Activated CD8-positive, alpha-beta memory T cell treated with anti-CD3 and anti-CD28 coated beads, Interleukin-2, amount 10 ng/mL, durations not matched to agents 7 days and 5 days (primary cell): ENCODE measurements at regions not wholly inside any gene's neighbourhood (a gene's known extent, or its start where the extent isn't known, plus 50 kb on each side); places are given as distances from the start of the nearest gene placed in this dataset.

Source experiments
- ATAC-seq: fragments of 150-1000 bp; cut with Tn5 transposase; one replicate; pipeline ENCODE4 v1.10.0; 2021; ENCODE audit warnings: moderate library complexity
- CTCF ChIA-PET: fragments of 350-600 bp; sonication (Branson Sonifier 250); formaldehyde crosslinking; loops from one replicate; lab custom pipeline; 2021; ENCODE audit warnings: antibody characterized with exemption; lab: Charles Lee
- DNase-seq: peaks from one replicate; pipeline ENCODE4 v3.0.0-alpha.2; 2020
- H3K27ac Mint-ChIP-seq: one replicate; pipeline ENCODE4 v1.8.0; 2021; ENCODE audit warnings: mild to moderate bottlenecking, mixed read lengths
- H3K27me3 Mint-ChIP-seq: one replicate; pipeline ENCODE4 v1.8.0; 2021; ENCODE audit warnings: mixed read lengths
- H3K36me3 Mint-ChIP-seq: one replicate; pipeline ENCODE4 v1.8.0; 2021; ENCODE audit warnings: mild to moderate bottlenecking, mixed read lengths
- H3K4me1 Mint-ChIP-seq: one replicate; pipeline ENCODE4 v1.8.0; 2021; ENCODE audit warnings: mixed read lengths
- H3K4me3 Mint-ChIP-seq: one replicate; pipeline ENCODE4 v1.8.0; 2021; ENCODE audit warnings: mild to moderate bottlenecking, moderate library complexity, mixed read lengths
- H3K9me3 Mint-ChIP-seq: one replicate; pipeline ENCODE4 v1.8.0; 2022; ENCODE audit warnings: low read depth, mixed read lengths

GRCh38 chr4:174117445-174117844 lies 166.0 kb downstream of the FBXO8 start:
- H3K27me3 Mint-ChIP-seq = peaks cover 30% of the 10 kb centered on the region
- no peak overlapping the region for H3K4me3 Mint-ChIP-seq
- no peak for DNase-seq
- H3K9me3 Mint-ChIP-seq = no peaks in the 10 kb centered on the region
- peaks cover 2% of the 10 kb centered on the region for H3K4me1 Mint-ChIP-seq
- no peak for ATAC-seq
- no peaks in the 10 kb centered on the region for H3K36me3 Mint-ChIP-seq
- CTCF ChIA-PET = no interaction called here
- no peak overlapping the region for H3K27ac Mint-ChIP-seq

- Mint-ChIP-seq H3K27ac (no peak overlapping the region), H3K4me1 (peaks cover 2% of the 10 kb centered on the region), H3K27me3 (peaks cover 29% of the 10 kb centered on the region), H3K9me3 (no peaks in the 10 kb centered on the region), H3K36me3 (no peaks in the 10 kb centered on the region), H3K4me3 (no peak overlapping the region)
- DNase-seq = no peak
- no peak for ATAC-seq
- CTCF ChIA-PET = interaction anchor here (1.7 kb wide), 1 partner anchor 8 kb away, joined by 3 read pairs; no protein-coding TSS in a partner anchor
Observed at GRCh38 chr4:174116021-174116420, 167.4 kb downstream of the FBXO8 start.

GRCh38 chr4:174111422-174111821 lies 172.0 kb downstream of the FBXO8 start:
- H3K4me3 Mint-ChIP-seq = no peak overlapping the region

GRCh38 chr4:174110180-174110579 lies 173.3 kb downstream of the FBXO8 start:
- no peak for ATAC-seq
- DNase-seq = no peak
- CTCF ChIA-PET = no interaction called here
- Mint-ChIP-seq H3K9me3 (no peaks in the 10 kb centered on the region), H3K27me3 (peaks cover 17% of the 10 kb centered on the region), H3K4me1 (no peaks in the 10 kb centered on the region), H3K4me3 (no peak overlapping the region), H3K27ac (no peak overlapping the region), H3K36me3 (no peaks in the 10 kb centered on the region)

More at GRCh38 chr4:174111422-174111821, 172.0 kb downstream of the FBXO8 start:
- H3K36me3 Mint-ChIP-seq = no peaks in the 10 kb centered on the region
- no peak for DNase-seq
- no peaks in the 10 kb centered on the region for H3K4me1 Mint-ChIP-seq
- ATAC-seq = no peak
- H3K27me3 Mint-ChIP-seq = peaks cover 17% of the 10 kb centered on the region
- H3K27ac Mint-ChIP-seq = no peak overlapping the region
- CTCF ChIA-PET = no interaction called here
- H3K9me3 Mint-ChIP-seq = no peaks in the 10 kb centered on the region

- Mint-ChIP-seq H3K36me3 (no peaks in the 10 kb centered on the region), H3K4me3 (no peak overlapping the region), H3K27me3 (peaks cover 17% of the 10 kb centered on the region), H3K27ac (no peak overlapping the region), H3K9me3 (no peaks in the 10 kb centered on the region), H3K4me1 (no peaks in the 10 kb centered on the region)
- CTCF ChIA-PET = interaction anchor here (0.7 kb wide), 1 partner anchor 12 kb away, joined by 4 read pairs; no protein-coding TSS in a partner anchor
- ATAC-seq (no peak), DNase-seq (no peak)
Observed at GRCh38 chr4:174107746-174108354, 175.6 kb downstream of the FBXO8 start.

- H3K4me1 Mint-ChIP-seq = no peaks in the 10 kb centered on the region
- H3K9me3 Mint-ChIP-seq = no peaks in the 10 kb centered on the region
- ATAC-seq = no peak
- no peak for DNase-seq
- no peak overlapping the region for H3K27ac Mint-ChIP-seq
- CTCF ChIA-PET = no interaction called here
- no peak overlapping the region for H3K4me3 Mint-ChIP-seq
- peaks cover 16% of the 10 kb centered on the region for H3K27me3 Mint-ChIP-seq
- H3K36me3 Mint-ChIP-seq = no peaks in the 10 kb centered on the region
Observed at GRCh38 chr4:174105202-174105601, 178.3 kb downstream of the FBXO8 start.

DNA sequence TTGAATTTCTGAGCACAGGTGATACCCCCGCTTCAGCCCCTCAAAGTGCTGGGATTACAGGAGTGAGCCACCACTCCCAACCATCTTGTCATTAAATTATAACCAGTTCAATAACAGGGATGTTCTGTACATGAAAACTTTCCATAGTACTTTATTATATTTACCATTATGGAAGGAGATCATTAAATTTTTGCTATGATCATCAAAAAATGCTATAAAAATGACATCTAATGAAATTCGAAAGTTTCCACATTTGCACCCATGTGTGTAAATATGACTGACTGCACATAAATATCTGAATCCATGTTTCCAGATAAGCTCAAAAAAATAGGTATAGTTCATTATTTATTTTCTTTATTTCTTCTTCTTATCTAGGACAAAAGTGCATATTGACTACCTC lies 182.6 kb downstream of the FBXO8 start:
- Mint-ChIP-seq H3K4me1 (no peaks in the 10 kb centered on the region), H3K27ac (no peak overlapping the region), H3K27me3 (no peaks in the 10 kb centered on the region), H3K9me3 (no peaks in the 10 kb centered on the region), H3K36me3 (no peaks in the 10 kb centered on the region), H3K4me3 (no peak overlapping the region)
- CTCF ChIA-PET = no interaction called here
- no peak for ATAC-seq
- no peak for DNase-seq

GRCh38 chr4:174099712-174100111 lies 183.8 kb downstream of the FBXO8 start:
- H3K27me3 Mint-ChIP-seq = no peaks in the 10 kb centered on the region
- no peaks in the 10 kb centered on the region for H3K36me3 Mint-ChIP-seq

GRCh38 chr4:174096999-174097398 lies 186.5 kb downstream of the FBXO8 start:
- ATAC-seq = no peak
- Mint-ChIP-seq H3K27me3 (no peaks in the 10 kb centered on the region), H3K4me1 (no peaks in the 10 kb centered on the region), H3K27ac (no peak overlapping the region), H3K9me3 (no peaks in the 10 kb centered on the region), H3K4me3 (no peak overlapping the region), H3K36me3 (no peaks in the 10 kb centered on the region)
- DNase-seq = no peak
- CTCF ChIA-PET = no interaction called here

More at GRCh38 chr4:174099712-174100111, 183.8 kb downstream of the FBXO8 start:
- H3K27ac Mint-ChIP-seq = no peak overlapping the region
- H3K9me3 Mint-ChIP-seq = no peaks in the 10 kb centered on the region
- H3K4me3 Mint-ChIP-seq = no peak overlapping the region
- ATAC-seq = no peak
- no peak for DNase-seq
- CTCF ChIA-PET = no interaction called here
- H3K4me1 Mint-ChIP-seq = no peaks in the 10 kb centered on the region

DNA sequence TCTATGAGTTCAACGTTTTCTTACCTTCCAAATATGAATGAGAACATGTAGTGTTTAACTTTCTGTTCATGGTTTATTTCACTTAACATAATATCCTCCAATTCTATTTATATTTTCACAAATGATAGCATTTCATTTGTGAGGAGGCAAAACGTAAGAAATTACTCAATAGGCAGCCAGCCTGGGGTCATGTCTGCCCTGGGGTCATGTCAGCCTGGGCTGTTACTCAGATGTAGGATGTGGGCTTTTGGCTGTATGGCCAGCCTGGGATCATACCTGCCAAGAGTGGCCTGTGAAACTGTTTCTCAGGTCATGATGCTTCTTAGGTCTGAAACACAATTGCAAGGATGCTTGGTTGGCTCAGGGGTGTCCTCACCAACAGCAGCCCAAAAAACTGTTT lies 187.0 kb downstream of the FBXO8 start:
- H3K4me1 Mint-ChIP-seq = no peaks in the 10 kb centered on the region
- H3K9me3 Mint-ChIP-seq = no peaks in the 10 kb centered on the region
- no peaks in the 10 kb centered on the region for H3K36me3 Mint-ChIP-seq
- no peak for DNase-seq
- H3K27ac Mint-ChIP-seq = no peak overlapping the region
- CTCF ChIA-PET = no interaction called here
- no peaks in the 10 kb centered on the region for H3K27me3 Mint-ChIP-seq
- no peak for ATAC-seq
- H3K4me3 Mint-ChIP-seq = no peak overlapping the region

DNA sequence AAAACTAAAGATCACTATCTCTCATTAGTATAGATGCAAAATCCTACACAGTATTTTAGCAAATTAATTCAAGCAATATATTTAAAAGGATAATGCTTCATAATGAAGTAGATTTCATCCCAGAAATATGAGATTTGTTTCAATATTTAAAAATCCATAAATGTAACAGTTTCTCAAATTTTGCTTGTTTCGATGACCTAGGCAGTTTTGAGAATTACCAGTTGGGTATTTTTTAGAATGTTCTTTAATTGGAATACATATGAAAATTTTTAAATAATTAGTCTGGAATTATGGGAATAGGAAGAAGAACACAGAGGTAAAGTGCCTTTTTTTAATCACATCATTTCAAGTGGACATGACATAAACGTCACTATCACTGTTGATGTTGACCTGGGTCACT lies 192.3 kb downstream of the FBXO8 start:
- no peak for ATAC-seq
- H3K4me1 Mint-ChIP-seq = no peaks in the 10 kb centered on the region

DNA sequence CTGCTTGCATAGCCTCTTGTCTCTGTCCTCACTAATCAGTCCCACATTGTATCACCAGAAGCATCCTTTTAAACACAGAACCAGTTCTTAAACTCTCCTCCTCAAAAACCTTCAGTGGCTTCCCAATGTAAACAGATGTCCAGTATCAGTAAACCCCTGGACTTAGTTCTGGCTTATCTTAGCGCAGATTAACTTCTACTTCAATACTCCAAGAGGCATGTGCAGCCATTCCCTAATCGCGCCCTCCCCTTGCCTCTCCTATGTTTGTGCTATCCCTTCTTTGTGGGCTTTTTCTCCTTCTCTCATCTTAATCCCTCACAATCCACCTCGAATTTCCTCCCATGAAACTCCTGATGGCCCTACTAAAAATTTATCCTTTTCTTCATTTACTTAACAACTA lies 193.8 kb downstream of the FBXO8 start:
- Mint-ChIP-seq H3K9me3 (no peaks in the 10 kb centered on the region), H3K4me1 (no peaks in the 10 kb centered on the region), H3K27ac (no peak overlapping the region), H3K36me3 (no peaks in the 10 kb centered on the region), H3K4me3 (no peak overlapping the region), H3K27me3 (peaks cover 3% of the 10 kb centered on the region)
- CTCF ChIA-PET = no interaction called here
- no peak for DNase-seq
- no peak for ATAC-seq

More for the DNA sequence above, 192.3 kb downstream of the FBXO8 start:
- peaks cover 3% of the 10 kb centered on the region for H3K27me3 Mint-ChIP-seq
- H3K36me3 Mint-ChIP-seq = no peaks in the 10 kb centered on the region
- H3K4me3 Mint-ChIP-seq = no peak overlapping the region
- no peak overlapping the region for H3K27ac Mint-ChIP-seq
- H3K9me3 Mint-ChIP-seq = no peaks in the 10 kb centered on the region
- CTCF ChIA-PET = no interaction called here
- DNase-seq = no peak

DNA sequence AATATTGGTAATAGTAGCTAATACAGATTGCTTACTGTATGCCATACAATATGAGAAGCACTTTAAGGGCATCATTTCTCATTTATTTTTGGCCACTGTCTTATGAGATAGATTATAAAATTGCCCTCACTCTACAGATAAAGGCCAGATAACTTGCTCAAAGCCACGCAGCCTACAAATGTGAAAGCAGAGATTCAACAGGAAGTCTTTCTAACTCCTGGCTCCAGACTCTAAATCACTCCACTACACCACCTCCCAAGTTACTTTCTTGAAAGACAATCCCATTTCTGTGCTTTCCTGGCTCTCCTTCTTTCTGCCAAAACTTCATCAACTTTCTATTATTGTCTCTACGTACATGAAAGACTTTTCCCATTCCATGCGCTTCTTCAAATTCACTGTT lies 194.7 kb downstream of the FBXO8 start:
- Mint-ChIP-seq H3K4me1 (no peaks in the 10 kb centered on the region), H3K27ac (no peak overlapping the region), H3K36me3 (no peaks in the 10 kb centered on the region), H3K9me3 (no peaks in the 10 kb centered on the region), H3K4me3 (no peak overlapping the region), H3K27me3 (peaks cover 3% of the 10 kb centered on the region)
- CTCF ChIA-PET = no interaction called here
- ATAC-seq (no peak), DNase-seq (no peak)

DNA sequence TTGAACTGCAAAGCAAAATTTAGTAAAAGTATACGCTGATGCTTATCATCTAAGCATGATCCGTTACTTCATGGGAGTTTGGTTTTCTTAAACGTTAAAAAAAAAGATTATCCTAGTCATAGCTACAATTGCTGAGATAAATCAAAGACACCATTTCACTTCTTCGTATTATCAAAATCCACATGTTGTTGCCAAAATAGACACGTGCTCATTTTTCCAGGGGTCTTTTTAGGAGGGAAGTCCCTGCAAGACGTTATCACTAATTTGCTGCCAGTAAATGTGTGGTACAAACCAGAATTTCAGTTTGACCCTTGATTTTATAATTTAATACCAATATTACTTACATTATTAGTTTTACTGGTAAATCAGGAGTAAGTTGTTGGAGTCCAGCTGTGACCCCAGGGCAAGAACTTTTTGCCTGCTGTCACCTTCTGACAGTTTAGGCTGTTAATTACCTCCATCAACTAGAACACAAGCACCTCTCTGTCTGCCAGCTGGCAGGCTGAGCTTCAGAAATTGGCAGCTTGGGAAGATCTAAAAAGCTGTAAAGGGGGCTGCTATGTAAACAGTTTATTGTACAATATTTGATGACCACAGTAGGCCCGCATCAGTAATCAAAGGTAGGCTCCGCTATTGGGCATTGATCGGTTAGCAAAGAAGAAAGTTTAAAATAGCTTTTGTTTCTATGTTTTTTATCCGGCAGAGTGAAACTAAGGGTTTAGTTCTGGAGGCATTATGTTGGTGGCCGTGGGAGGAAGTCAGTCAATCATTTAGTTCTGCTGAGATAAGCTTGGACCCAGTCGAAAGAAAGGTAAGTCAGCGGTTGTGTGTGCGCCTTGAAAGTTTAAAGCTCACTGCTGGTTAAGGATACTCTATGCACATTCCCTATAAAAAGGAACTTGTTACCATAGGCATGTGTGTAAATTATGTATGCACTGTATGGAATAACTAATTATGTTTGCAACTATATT lies 196.4 kb downstream of the FBXO8 start:
- no peak overlapping the region for H3K4me3 Mint-ChIP-seq
- ATAC-seq (no peak), DNase-seq (no peak)
- no peaks in the 10 kb centered on the region for H3K9me3 Mint-ChIP-seq
- CTCF ChIA-PET = no interaction called here
- H3K27ac Mint-ChIP-seq = no peak overlapping the region
- no peaks in the 10 kb centered on the region for H3K36me3 Mint-ChIP-seq
- no peaks in the 10 kb centered on the region for H3K4me1 Mint-ChIP-seq
- peaks cover 3% of the 10 kb centered on the region for H3K27me3 Mint-ChIP-seq
